ENCODE measurements at regions not wholly inside any gene's neighbourhood (a gene's known extent, or its start where the extent isn't known, plus 50 kb on each side); places are given as distances from the start of the nearest gene placed in this dataset.
A peak's percentile ranks its signal among the peaks of the same experiment; 100 is the strongest.
"Not testable (repeated sequence)": the region's sequence is repeated elsewhere in the genome, so short reads cannot be mapped to it uniquely, and the experiment has no call there.

- no peak for DNase-seq
These were observed 124.9 kb upstream of the PRR20G start for GRCh38 chr3:127412578-127413317.

GRCh38 chr3:127411875-127412274, 124.0 kb upstream of the PRR20G start:
- not testable (repeated sequence) for DNase-seq

GRCh38 chr3:127411083-127411727, 123.4 kb upstream of the PRR20G start:
- no peak for DNase-seq

- DNase-seq = no peak
These were observed 122.8 kb upstream of the PRR20G start for GRCh38 chr3:127410678-127411077.

GRCh38 chr3:127410137-127410488, 122.3 kb upstream of the PRR20G start:
- peak; percentile 25 for DNase-seq

GRCh38 chr3:127409421-127410136, 121.7 kb upstream of the PRR20G start:
- DNase-seq = peak; percentile 35

GRCh38 chr3:127408684-127409420, 121.0 kb upstream of the PRR20G start:
- DNase-seq = peak; percentile 32

- peak; percentile 33 for DNase-seq
These were observed 120.3 kb upstream of the PRR20G start for GRCh38 chr3:127408022-127408683.

- no peak for DNase-seq
These were observed 119.4 kb upstream of the PRR20G start for GRCh38 chr3:127407026-127407939.

GRCh38 chr3:127406309-127407025, 118.6 kb upstream of the PRR20G start:
- DNase-seq = peak; percentile 57

- no peak for DNase-seq
These were observed 117.9 kb upstream of the PRR20G start for GRCh38 chr3:127405791-127406190.

GRCh38 chr3:127405010-127405598, 117.3 kb upstream of the PRR20G start:
- no peak for DNase-seq

- no peak for DNase-seq
These were observed 116.6 kb upstream of the PRR20G start for GRCh38 chr3:127404221-127405009.

- no peak for DNase-seq
These were observed 115.9 kb upstream of the PRR20G start for GRCh38 chr3:127403795-127404194.

- no peak for DNase-seq
These were observed 111.3 kb upstream of the PRR20G start for GRCh38 chr3:127399154-127399553.

- no peak for DNase-seq
These were observed 108.6 kb upstream of the PRR20G start for GRCh38 chr3:127396473-127396872.

GRCh38 chr3:127395663-127396355, 108.0 kb upstream of the PRR20G start:
- peak; percentile 23 for DNase-seq

GRCh38 chr3:127394984-127395662, 107.3 kb upstream of the PRR20G start:
- DNase-seq = peak; percentile 17
